ENCODE measurements at regions not wholly inside any gene's neighbourhood (a gene's known extent, or its start where the extent isn't known, plus 50 kb on each side); places are given as distances from the start of the nearest gene placed in this dataset.

- TF ChIP-seq GATA2 (IDR thresholded peaks at IDR 0.05; ENCODE audit: low read depth, low read length) (no peak), GATA3 (IDR thresholded peaks at IDR 0.05; ENCODE audit: low read depth, low read length) (no peak)
These were observed 394.2 kb downstream of the DUSP10 start for GRCh38 chr1:221347706-221348105.

- TF ChIP-seq GATA3 (IDR thresholded peaks at IDR 0.05; ENCODE audit: low read depth, low read length) (no peak), GATA2 (IDR thresholded peaks at IDR 0.05; ENCODE audit: low read depth, low read length) (no peak)
These were observed 391.8 kb downstream of the DUSP10 start for GRCh38 chr1:221350091-221350490.

DNA sequence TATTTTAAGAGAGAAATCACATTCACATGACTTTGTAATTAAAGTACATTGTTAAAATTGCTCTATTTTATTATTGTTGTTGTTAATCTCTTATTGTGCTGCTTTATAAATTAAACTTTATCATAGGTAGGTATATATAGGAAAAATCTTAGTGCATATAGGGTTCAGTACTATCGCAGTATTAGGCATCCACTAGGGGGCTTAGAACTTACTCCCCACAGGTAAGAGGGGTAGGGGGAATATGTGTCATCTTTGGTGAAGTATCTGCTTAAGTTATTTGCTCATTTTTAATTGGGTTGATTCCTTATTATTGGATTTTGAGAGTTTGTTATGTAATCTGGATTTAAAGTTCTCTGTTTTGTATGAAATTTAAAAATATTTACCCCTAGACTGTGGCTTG is 385.2 kb downstream of the DUSP10 start:
- TF ChIP-seq GATA3 (IDR thresholded peaks at IDR 0.05; ENCODE audit: low read depth, low read length) (no peak), GATA2 (IDR thresholded peaks at IDR 0.05; ENCODE audit: low read depth, low read length) (no peak)

GRCh38 chr1:221363039-221363438 is 378.9 kb downstream of the DUSP10 start:
- no peak for TF ChIP-seq GATA2 (IDR thresholded peaks at IDR 0.05; ENCODE audit: low read depth, low read length)
- no peak for TF ChIP-seq GATA3 (IDR thresholded peaks at IDR 0.05; ENCODE audit: low read depth, low read length)

GRCh38 chr1:221366495-221367110 is 375.3 kb downstream of the DUSP10 start:
- TF ChIP-seq GATA2 (IDR thresholded peaks at IDR 0.05; ENCODE audit: low read depth, low read length) (no peak), GATA3 (IDR thresholded peaks at IDR 0.05; ENCODE audit: low read depth, low read length) (no peak)

DNA sequence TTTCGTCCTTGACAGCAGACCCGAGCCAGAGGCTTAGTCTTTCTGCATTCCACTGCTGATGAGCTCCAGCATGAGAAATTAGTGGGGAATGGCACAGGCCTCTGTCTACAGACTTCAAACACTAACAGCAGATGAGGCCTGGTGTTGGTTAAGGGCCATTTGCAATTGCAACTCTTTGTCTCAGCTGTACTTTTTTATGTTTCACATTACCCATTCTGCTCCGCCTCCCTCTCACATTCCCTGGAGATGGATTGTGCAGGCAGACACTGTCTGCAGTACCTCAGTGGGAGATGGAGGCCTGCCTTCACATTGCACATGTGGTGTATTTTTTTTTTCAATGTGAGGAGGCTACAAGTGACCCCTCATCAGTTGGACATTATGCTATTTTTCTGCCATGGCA is 370.2 kb downstream of the DUSP10 start:
- TF ChIP-seq GATA3 (IDR thresholded peaks at IDR 0.05; ENCODE audit: low read depth, low read length): no peak
- TF ChIP-seq GATA2 (IDR thresholded peaks at IDR 0.05; ENCODE audit: low read depth, low read length): no peak

DNA sequence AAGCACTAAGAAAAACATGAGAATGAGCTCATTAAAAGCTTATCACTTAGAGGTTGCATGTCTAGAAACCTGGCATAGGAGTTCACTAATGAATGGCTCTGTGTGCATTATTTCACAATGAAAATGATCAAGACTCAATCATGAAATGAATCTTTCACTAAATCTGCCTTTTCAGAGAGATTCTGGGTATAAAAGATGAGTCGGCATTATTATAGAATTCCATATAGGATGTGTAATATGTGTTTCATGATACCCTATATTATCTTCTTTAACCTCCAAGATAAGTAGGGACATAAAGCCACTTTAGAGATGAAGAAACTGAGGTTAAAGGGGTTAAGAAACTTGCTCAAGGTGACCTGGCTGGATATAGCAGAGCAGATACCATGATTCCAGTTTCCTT is 368.1 kb downstream of the DUSP10 start:
- TF ChIP-seq GATA2 (IDR thresholded peaks at IDR 0.05; ENCODE audit: low read depth, low read length) (no peak), GATA3 (IDR thresholded peaks at IDR 0.05; ENCODE audit: low read depth, low read length) (no peak)

GRCh38 chr1:221376286-221376685 is 365.6 kb downstream of the DUSP10 start:
- no peak for TF ChIP-seq GATA3 (IDR thresholded peaks at IDR 0.05; ENCODE audit: low read depth, low read length)
- TF ChIP-seq GATA2 (IDR thresholded peaks at IDR 0.05; ENCODE audit: low read depth, low read length): no peak

DNA sequence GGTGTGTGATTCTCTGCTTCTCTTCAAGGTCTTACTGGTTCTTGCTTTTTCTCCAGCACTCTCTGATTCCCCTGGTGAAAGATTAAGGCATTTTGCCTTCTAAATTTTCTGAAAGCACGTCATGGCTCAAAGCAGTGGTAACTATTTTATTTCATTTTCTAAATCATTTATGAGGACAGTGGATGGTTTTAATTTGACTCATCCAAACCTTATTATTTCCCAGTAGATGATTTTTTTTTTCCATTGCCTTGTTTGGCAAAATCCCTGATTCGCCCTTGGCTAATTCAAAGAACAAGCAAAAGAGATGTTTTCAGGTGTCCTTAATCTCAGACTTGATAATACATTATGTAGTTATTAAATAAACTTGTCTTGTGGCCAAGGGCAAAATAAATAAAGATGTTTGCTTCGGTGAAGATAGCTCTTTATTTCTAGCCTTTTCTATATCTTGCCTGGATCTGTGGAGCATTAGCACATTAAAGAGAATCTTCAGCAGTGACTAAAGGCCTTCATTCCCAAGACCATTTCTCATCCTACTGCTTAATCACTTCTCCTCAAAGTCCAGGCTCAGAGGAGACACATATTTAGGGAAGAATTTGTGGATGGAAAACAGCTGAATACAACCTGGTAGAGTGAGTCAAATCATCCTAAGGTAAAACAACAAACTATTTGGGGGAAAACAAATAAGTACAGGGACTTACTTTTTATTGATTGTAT is 359.8 kb downstream of the DUSP10 start:
- TF ChIP-seq GATA2 (IDR thresholded peaks at IDR 0.05; ENCODE audit: low read depth, low read length) (no peak), GATA3 (IDR thresholded peaks at IDR 0.05; ENCODE audit: low read depth, low read length) (no peak)

DNA sequence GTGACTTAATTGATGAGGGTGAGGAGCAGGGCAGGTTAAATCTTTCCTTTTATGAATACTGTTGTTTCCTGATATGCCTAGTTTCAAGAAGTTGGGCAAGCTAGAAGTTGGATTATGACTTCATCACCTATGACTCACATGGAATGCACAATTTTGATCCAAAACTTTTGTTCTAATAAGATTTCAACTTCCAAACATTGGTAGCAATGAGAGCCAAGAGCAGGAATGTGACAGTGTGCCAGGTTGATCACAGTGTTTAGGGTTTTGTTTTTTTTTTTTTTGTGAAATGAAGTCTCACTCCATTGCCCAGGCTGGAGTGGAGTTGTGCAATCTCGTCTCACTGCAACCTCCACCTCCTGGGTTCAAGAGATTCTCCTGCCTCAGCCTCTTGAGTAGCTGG is 349.4 kb downstream of the DUSP10 start:
- TF ChIP-seq GATA3 (IDR thresholded peaks at IDR 0.05; ENCODE audit: low read depth, low read length): no peak

DNA sequence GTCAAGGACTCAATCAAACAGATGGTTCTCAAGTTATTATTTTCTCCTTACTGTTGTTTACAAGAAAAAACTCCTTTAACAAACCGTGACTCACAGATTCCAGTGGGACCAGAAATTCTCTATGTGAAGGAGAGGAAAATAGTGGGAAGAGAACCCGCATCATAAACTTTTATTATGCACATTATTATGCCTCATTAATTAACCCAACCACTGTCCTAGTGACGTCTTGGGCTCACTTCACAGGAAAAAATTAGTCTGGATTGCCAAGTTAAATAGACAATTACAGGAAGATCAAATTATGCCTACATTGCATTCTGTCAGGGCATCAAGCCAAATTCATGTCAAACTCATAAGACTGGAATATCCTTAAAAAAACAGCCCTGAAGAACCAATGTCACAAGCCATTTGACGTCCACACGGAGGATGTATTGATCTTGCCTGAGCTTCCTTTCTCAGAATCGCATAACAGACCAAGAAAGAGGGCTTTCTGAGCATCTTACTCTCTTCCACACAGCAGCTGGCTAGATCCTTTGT is 347.8 kb downstream of the DUSP10 start:
- TF ChIP-seq GATA2 (IDR thresholded peaks at IDR 0.05; ENCODE audit: low read depth, low read length) (no peak), GATA3 (IDR thresholded peaks at IDR 0.05; ENCODE audit: low read depth, low read length) (no peak)

DNA sequence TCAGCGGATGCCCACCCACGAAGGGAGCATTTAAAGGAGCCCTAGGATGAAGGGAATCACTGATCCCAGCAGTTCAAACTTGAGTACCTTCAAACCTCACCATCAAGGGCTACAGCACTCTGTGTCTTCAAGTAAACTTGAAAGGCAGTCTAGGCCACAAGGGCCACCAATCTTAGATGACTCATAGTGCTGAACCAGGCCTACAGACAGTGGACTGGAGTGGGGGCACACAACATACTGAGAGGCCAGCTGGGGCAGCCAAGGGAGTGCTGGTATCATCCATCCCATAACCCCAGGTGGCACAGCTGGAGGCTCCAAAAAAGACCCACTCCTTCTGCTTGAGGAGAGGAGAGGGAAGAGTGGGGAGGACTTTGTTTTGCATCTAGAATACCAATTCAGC is 345.4 kb downstream of the DUSP10 start:
- no peak for TF ChIP-seq GATA2 (IDR thresholded peaks at IDR 0.05; ENCODE audit: low read depth, low read length)
- no peak for TF ChIP-seq GATA3 (IDR thresholded peaks at IDR 0.05; ENCODE audit: low read depth, low read length)

DNA sequence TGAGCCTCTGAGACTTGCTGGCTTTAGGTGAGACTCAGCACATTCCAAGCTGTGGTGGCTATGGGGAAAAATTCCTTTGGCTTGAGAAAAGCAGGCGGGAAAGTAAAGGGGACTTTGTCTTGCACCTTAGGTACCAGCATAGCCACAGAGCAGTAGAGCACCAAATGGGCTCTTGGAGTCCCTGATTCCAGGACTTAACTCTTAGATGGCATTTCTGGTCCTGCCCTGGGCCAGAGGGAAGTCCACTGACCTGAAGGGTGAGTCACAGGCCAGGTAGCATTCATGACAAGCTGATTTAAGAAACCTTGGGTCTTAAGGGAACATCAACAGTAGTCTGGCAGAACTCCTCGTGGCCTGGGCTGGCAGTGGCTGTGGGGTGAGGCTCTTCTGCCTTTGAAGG is 344.7 kb downstream of the DUSP10 start:
- TF ChIP-seq GATA2 (IDR thresholded peaks at IDR 0.05; ENCODE audit: low read depth, low read length) (no peak), GATA3 (IDR thresholded peaks at IDR 0.05; ENCODE audit: low read depth, low read length) (no peak)

GRCh38 chr1:221397606-221398005 is 344.3 kb downstream of the DUSP10 start:
- TF ChIP-seq GATA2 (IDR thresholded peaks at IDR 0.05; ENCODE audit: low read depth, low read length): no peak
- TF ChIP-seq GATA3 (IDR thresholded peaks at IDR 0.05; ENCODE audit: low read depth, low read length): no peak

- no peak for TF ChIP-seq GATA2 (IDR thresholded peaks at IDR 0.05; ENCODE audit: low read depth, low read length)
- TF ChIP-seq GATA3 (IDR thresholded peaks at IDR 0.05; ENCODE audit: low read depth, low read length): no peak
These were observed 336.7 kb downstream of the DUSP10 start for GRCh38 chr1:221405146-221405545.

Measured in SH-SY5Y (cell line).